T-helper 1 cell (primary cell): ENCODE measurements at regions not wholly inside any gene's neighbourhood (a gene's known extent, or its start where the extent isn't known, plus 50 kb on each side); places are given as distances from the start of the nearest gene placed in this dataset.
"Not testable (repeated sequence)": the region's sequence is repeated elsewhere in the genome, so short reads cannot be mapped to it uniquely, and the experiment has no call there.

Experiments used
- DNase-seq, 5 donors: peaks; one replicate each; pipeline ENCODE4 v3.0.0-alpha.2; 2012 to 2020

GRCh38 chr5:162638849-162639248 lies 571.3 kb downstream of the GABRG2 start:
- no peak for DNase-seq

DNA sequence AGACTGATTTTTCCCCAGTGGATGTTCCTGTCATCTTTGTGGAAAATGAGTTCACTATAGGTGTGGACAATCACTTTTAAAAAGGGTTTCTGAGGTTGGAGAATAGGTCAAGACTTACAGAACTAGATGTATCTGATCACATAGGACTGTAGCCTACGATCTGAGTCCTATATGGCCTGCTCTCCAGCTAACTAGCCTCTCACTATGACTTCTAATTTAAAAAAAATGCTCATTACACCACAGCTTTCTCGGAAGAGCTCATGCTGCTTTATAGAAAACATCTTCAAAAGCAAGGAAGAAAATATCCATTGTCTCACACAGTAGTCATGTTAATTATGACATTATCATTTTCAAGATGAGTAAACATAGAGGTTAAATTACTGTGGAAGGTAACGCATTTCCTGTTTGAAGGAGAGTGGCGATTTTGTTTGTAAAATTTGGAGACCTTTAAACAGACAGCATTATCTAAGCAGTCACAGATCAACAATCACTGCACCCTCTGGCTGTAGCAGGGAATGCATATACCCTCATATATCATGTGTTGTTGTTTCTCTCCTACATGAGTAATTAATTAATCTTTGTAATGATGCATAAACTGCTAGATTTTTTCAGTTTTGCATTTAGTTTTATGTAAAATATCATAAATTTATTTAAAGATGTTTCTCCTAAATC lies 573.7 kb downstream of the GABRG2 start:
- DNase-seq = peak in 1 of 5 donors; percentile 8

- no peak for DNase-seq
Observed at GRCh38 chr5:162654661-162655405, 587.3 kb downstream of the GABRG2 start.

- no peak for DNase-seq
Observed at GRCh38 chr5:162657076-162657475, 589.5 kb downstream of the GABRG2 start.

DNA sequence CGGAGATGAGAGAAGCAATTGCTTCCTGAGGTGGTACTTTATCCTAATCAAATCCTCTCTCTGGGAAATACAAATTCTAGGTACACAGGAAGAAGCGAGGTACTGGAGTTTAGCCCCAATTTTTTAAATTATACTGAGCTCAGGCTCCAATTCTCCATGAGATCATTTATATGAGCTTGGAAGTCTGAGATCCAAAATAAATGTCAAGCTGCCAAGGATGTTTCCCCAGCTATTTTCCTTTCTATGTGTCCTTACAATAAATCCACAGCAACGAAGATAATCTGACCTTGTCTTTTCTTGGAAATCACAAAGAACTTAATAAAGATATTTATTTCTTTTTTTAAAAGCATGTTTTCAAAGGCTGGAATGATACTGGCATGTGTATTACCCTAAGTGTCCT lies 597.3 kb downstream of the GABRG2 start:
- DNase-seq = no peak

DNA sequence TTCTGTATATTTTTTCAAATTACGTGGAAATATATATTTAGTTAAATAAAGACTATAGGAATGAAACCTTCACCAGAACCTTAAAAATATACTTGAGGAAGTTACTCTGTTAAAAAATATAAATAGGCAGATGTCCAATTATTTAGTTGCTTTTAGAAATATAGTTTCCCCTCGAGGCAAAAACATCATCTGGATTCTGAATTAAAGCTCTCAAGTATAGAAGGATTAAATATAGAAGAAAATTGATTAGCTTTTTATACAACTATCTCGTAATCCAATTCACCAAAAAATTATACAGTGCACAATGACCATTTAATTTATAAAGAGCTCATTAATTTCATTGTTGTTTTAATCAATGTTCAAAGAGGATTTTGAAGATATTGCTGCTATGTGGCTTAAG lies 601.4 kb downstream of the GABRG2 start:
- no peak for DNase-seq

DNA sequence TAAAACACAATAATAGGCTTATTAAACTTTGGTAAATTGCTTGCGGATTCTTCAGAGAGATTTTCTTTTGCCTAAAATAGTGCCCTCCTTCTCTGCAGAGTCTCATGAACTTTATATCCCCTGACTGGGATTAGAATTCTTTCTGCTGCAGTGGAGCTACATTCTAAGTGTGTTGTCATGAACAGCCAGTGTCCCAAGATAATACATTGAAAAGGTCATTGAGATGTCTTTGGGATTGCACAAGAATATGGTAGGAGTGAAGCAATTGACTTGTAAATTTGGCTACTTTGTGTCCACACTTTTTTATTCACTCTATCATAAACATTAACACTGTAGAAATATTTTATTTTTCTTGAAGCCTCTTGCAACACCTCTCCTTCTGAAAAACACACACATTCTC lies 604.5 kb downstream of the GABRG2 start:
- DNase-seq = no peak

DNA sequence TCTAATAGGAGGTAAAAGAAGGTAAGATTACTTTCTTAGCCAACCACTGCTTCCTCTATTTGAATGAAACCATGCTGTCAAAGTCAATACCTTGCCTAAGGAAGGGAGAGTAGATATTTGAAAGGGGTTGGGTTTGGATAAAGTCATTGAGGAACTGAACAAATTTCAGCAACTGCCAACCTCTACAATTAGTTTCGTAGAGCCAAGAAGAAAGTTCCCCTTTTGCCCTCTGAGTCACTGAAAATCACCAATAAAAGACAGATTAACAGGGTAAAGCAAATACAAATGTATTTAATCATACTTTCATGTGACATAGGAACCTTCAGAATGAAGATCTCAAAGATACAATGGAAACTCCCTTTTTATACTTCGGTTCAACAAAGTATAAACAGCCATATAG lies 615.7 kb downstream of the GABRG2 start:
- DNase-seq = no peak

GRCh38 chr5:162684145-162684544 lies 616.6 kb downstream of the GABRG2 start:
- DNase-seq = no peak

DNA sequence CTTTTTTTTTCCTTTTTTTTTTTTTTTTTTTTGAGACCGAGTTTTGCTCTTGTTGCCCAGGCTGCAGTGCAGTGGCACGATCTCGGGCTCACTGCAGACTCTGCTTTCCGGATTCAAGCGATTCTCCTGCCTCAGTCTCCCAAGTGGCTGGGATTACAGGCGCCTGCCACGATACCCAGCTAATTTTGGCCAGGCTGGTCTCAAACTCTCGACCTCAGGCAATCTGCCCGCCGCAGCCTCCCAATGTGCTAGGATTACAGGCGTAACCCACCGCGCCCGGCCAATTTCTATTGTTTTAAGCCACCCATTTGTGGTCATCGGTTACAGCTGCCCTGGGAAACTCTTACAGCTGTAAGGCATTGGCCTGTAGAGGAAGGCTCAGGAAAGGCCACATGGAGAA lies 617.7 kb downstream of the GABRG2 start:
- no peak for DNase-seq

- DNase-seq = not testable (repeated sequence)
Observed at GRCh38 chr5:162696272-162696671, 628.7 kb downstream of the GABRG2 start.

DNA sequence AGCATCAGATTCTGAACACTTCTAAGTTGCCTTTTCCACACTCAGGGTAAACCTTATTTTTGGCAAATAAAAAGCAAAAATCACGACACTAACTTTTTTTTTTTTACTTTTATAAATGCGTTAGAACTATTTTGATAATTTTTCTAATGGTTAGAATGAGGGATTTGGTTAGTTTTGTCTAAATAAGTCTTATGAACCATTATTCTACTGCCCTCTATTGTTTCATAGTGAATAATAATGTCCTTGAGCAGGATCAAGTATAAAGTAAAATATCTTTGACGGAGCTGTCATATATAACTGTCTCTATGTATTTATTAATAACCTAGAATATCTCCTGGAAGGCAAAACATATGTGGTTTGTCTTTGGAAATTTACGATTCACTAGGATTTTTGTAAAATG lies 631.8 kb downstream of the GABRG2 start:
- DNase-seq = no peak

DNA sequence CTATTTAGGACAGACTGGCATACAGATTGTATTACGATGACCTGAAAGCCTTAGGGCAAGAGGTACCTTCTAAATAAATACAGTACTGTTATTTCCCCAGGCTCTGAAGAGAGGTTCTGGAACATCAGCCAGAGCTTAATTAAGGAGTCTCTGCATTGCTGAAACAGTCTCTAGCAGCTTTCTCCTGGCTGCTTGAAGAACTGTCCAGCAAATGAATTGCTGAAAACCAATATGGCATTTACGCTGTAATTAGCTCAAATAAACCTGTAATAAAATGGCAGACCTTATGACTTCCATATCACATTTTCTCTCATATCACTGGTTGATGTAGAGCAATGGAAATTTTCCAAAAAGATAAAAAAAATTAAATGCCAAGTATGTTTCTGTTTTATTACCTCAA lies 636.3 kb downstream of the GABRG2 start:
- no peak for DNase-seq

GRCh38 chr5:162711244-162711643 lies 643.7 kb downstream of the GABRG2 start:
- DNase-seq = no peak

GRCh38 chr5:162719720-162720119 lies 652.1 kb downstream of the GABRG2 start:
- DNase-seq = no peak

DNA sequence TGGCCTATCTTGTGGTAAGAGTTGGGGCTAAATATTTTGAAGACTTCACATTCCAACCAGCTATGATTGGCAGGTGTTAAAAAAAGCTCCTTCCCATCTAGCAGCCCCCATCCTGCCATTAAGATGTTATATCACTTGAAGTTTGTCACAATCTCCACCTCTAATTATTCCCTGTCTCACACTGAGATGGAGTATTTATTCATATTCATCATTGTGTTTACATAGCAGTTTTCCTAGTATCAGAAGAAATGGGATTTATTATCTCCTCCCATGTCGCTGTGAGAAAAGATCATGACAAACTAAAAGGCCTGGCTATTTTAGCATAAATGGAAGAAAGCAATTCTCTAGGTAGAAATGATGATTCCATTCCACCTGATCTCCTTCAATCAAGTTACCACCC lies 653.6 kb downstream of the GABRG2 start:
- DNase-seq = no peak

- DNase-seq = no peak
Observed at GRCh38 chr5:162752612-162753011, 684.8 kb upstream of the CCNG1 start.

GRCh38 chr5:162762119-162762518 lies 675.3 kb upstream of the CCNG1 start:
- no peak for DNase-seq

GRCh38 chr5:162769019-162769418 lies 668.4 kb upstream of the CCNG1 start:
- DNase-seq = no peak

DNA sequence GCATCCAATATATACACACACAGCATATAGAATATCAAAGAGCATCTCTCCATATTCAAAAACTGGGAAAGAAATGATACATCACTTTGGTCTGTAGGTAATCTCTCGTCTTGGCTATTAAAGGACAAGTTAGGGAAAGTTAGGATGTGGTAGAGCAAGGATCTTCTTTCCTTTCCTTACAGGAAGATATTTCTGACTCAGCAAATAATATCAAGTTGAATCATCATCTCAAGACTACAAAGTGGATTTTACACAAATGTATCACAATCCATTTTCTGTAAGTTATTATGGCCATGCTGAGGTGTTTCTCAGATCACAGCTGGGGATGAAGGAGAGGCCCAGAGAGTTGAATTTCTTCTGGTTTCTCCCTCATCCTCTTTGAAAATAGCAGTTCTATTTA lies 651.7 kb upstream of the CCNG1 start:
- no peak for DNase-seq

DNA sequence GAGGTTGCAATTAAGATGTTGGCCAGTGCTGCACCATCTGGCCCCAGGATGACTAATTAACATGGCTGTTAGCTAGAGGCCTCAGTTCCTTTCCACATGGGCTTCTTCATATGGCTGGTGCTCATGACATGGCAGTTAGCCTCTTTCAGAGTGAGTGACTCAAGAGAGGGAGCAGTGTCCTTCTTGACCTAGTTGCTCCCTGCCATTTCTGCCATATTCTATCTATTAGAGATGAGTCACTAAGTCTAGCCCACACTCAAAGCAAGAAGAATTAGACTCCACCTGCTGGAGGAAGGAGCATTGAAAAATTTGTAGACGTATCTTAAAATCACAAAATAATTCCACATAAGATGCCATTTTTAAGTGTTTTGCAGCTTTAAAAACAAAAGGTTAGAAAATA lies 651.2 kb upstream of the CCNG1 start:
- no peak for DNase-seq

DNA sequence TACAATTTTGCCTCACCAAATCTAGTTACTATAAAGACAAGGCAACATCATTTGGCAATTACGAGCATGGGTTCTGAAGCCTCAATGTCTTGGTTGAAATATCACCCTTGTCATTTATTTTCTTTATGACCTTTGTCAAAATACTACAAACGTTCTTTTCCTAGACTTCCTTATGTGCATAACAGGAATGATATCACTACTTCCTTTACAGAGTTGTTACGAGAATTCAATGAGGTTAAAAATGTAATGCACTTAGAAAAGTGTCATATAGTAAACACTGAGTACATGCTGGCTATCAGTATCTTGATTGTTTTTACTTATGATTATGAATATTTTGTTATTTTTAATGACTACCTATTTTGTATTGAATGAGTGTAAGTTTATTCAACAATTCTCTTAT lies 640.9 kb upstream of the CCNG1 start:
- no peak for DNase-seq

DNA sequence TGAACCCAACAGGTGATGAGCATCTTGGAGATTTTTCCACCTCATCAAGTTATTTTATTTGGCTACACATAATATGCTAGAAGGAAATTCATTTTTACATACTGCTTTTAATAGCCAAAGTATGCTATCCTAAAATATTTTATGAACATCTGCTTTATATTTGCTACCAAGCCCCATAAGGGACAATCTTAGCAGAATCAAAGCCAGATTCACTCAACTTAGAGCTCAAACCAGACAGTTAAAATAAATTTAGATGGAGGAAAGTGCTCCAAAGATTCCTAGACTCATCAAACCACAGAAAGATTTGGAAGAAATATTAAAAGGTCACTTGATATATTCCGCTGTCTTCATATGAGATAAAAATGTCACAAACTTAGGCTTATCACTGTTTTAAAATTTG lies 637.1 kb upstream of the CCNG1 start:
- DNase-seq = no peak

DNA sequence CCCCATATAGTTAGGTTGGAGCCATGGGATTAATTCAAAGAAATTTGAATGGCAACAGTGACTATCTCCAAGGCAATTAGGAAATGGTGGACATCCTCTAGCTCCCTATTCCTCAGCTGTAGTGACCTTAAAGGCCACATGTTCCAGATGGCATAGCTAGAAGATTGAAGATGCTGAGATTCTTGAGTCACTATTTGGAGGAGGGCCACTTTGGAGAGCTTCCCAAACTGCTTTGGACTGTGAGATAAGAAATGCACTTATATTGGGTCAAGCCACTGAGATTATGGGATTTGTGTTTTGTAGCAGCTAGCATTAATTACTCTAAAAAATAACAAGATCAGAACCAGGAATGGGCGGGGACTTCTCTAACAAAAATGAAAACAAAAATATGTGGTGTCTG lies 636.2 kb upstream of the CCNG1 start:
- DNase-seq = no peak

GRCh38 chr5:162806195-162806594 lies 631.2 kb upstream of the CCNG1 start:
- no peak for DNase-seq
